Fibroblast of skin of right biceps (primary cell): ENCODE measurements at regions not wholly inside any gene's neighbourhood (a gene's known extent, or its start where the extent isn't known, plus 50 kb on each side); places are given as distances from the start of the nearest gene placed in this dataset.
"Not testable (repeated sequence)": the region's sequence is repeated elsewhere in the genome, so short reads cannot be mapped to it uniquely, and the experiment has no call there.

ENCODE experiments used
- DNase-seq: peaks from one replicate; pipeline ENCODE4 v3.0.0-alpha.2; 2013

DNA sequence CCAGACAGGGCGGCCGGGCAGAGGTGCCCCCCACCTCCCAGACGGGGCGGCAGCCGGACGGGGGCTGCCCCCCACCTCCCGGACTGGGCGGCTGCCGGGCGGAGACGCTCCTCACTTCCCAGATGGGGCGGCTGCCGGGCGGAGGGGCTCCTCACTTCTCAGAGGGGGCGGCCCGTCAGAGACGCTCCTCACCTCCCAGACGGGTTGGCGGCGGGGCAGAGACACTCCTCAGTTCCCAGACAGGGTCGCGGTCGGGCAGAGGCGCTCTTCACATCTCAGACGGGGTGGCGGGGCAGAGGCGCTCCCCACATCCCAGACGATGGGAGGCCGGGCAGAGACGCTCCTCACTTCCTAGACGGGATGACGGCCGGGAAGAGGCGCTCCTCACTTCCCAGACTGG lies 68.5 kb upstream of the GPC4 start:
- not testable (repeated sequence) for DNase-seq

- DNase-seq = peak; percentile 65
Observed at GRCh38 chrX:133482056-133482952, 67.0 kb upstream of the GPC4 start.

- no peak for DNase-seq
Observed at GRCh38 chrX:133477986-133478385, 62.7 kb upstream of the GPC4 start.

- no peak for DNase-seq
Observed at GRCh38 chrX:133475953-133476352, 60.7 kb upstream of the GPC4 start.

GRCh38 chrX:133475521-133475920 lies 60.2 kb upstream of the GPC4 start:
- no peak for DNase-seq

GRCh38 chrX:133474574-133474973 lies 59.3 kb upstream of the GPC4 start:
- no peak for DNase-seq

DNA sequence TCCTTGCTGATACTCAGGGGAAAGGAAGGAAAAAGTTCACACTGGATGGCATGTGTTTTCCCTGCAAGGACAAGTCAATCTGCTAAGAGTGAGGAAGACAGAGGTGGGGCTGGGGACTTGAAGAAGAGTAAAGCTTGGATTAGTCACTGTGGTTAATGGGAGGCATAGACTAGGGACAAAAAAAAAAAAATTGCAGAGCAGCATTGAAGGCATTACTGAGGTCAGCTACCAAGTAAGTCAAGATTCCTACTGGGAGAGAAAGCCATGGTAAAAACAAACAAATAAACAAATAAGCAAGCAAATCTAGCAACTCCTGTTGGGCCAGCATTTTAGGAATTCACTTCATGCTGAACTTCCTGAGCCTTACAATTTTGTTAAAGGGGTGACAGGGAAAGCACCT lies 58.2 kb upstream of the GPC4 start:
- DNase-seq = no peak

- no peak for DNase-seq
Observed at GRCh38 chrX:133468051-133468450, 52.8 kb upstream of the GPC4 start.

DNA sequence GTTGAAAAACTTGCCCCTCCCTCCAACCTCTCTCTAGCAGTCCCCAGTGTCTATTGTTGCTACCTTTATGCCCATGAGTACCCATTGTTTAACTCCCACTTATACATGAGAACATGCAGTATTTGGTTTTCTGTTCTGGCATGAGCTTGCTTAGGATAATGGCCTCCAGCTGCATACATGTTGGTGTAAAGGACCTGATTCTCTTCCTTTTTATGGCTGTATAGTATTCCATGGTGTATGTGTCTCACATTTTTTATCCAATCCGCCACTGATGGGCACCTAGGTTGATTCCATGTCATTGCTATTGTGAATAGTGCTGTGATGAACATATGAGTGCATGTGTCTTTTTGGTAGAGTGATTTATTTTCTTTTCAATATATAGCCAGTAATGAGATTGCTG lies 50.0 kb upstream of the GPC4 start:
- no peak for DNase-seq
